ENCODE measurements at regions not wholly inside any gene's neighbourhood (a gene's known extent, or its start where the extent isn't known, plus 50 kb on each side); places are given as distances from the start of the nearest gene placed in this dataset.
A peak's percentile ranks its signal among the peaks of the same experiment; 100 is the strongest.

DNA sequence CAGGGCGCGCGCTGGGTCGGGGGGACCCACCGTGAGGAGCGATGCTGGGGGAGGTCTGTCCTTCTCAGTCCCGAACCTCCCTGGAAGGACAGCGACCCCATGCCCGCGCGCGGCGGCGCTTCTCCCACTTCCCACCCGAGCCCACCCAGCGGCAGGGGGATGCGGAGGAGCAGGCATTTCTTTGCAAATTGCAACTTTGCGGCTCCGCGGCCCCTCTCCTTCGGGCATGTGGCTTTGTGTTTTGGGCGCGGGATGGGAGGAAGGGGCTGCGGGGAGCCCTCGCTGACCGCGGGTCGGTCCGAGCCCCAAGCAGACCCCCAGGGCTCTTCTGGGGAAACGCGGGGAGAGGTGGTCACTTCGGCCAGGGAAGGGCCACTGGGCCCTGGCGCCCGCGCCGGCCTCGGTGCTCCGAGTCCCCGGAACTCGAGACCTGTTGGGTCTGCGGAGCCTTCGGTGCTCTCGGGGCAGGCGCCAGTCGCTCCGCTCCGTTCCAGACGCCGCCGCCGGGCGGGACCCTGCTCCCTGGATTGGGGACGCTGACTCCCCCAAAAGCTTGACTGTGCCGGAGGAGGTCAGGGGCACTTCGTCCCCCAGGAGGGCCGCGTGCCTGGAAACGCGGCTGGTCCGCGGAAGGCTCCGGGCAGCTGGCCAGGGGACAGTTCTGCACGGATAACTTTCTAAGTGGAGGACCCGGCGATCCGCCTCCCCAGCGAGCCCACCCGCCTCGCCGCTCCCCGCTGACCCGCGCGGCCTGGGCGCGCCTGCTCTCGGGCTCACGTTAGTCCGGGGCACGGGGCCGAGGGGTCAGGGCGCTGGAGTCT is 164.2 kb upstream of the DPP6 start:
- Histone ChIP-seq H3K9me3 (no peaks in the 10 kb centered on the region), H3K4me3 (peak overlapping the region; percentile 30 to 42), H3K27me3 (no peaks in the 10 kb centered on the region), H3K4me1 (peaks cover 0 to 3% of the 10 kb centered on the region in 2 donors), H3K27ac (peak overlapping the region; percentile 48 to 51), H3K36me3 (no peaks in the 10 kb centered on the region)
- intact Hi-C loops (cut with DNase I; ENCODE audit: low total_unique reads), result no loop called here
- no peak for TF ChIP-seq POLR2A (IDR thresholded peaks at IDR 0.05)
- TF ChIP-seq, protein P1, sequence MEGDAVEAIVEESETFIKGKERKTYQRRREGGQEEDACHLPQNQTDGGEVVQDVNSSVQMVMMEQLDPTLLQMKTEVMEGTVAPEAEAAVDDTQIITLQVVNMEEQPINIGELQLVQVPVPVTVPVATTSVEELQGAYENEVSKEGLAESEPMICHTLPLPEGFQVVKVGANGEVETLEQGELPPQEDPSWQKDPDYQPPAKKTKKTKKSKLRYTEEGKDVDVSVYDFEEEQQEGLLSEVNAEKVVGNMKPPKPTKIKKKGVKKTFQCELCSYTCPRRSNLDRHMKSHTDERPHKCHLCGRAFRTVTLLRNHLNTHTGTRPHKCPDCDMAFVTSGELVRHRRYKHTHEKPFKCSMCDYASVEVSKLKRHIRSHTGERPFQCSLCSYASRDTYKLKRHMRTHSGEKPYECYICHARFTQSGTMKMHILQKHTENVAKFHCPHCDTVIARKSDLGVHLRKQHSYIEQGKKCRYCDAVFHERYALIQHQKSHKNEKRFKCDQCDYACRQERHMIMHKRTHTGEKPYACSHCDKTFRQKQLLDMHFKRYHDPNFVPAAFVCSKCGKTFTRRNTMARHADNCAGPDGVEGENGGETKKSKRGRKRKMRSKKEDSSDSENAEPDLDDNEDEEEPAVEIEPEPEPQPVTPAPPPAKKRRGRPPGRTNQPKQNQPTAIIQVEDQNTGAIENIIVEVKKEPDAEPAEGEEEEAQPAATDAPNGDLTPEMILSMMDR (IDR thresholded peaks at IDR 0.05), result no peak
- no peak for DNase-seq

DNA sequence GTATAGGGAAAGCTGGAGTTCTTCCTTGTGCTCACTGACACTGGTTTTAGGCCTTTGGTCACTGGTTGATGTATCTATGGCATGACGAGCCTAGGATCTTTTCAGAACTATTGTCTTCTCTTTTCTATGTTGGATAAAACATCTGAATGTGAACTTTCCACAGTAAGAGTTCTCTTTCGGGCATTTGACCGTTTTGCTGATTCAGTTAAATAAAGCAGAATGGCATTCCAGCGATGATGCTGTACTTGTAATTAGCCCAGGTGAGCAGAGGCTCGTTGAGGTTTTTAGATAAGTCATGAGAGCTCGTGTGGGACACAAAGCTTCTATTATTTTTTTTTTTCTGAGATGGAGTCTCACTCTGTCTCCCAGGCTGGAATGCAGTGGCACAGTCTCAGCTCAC is 160.2 kb upstream of the DPP6 start:
- intact Hi-C loops (cut with DNase I; ENCODE audit: low total_unique reads), result no loop called here
- no peak for DNase-seq
- Histone ChIP-seq H3K4me1 (no peaks in the 10 kb centered on the region), H3K27me3 (no peaks in the 10 kb centered on the region), H3K4me3 (no peak overlapping the region), H3K27ac (no peak overlapping the region), H3K9me3 (no peaks in the 10 kb centered on the region), H3K36me3 (no peaks in the 10 kb centered on the region)
- TF ChIP-seq POLR2A (IDR thresholded peaks at IDR 0.05), result no peak
- TF ChIP-seq, protein P1 (IDR thresholded peaks at IDR 0.05), result no peak

DNA sequence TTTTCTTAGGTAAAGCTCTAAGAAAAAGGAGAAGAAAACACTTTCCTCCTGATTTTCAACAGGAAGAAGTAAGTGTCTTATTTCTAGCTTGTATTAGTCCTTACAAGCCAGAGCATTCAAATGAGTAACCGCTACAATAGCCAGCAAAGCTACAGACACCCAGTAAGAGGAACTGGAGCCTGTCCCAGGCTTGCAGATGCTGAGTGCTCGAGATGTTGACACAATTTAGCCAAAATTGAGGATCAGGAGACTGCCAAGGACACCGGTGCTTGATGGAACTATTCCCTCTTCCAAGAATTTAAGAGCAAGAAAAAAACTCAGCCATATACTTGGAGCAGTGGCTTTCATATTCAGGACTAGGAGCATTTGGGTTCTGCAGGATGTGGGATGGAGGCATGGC is 149.3 kb upstream of the DPP6 start:
- Histone ChIP-seq H3K4me1 (no peaks in the 10 kb centered on the region), H3K27me3 (no peaks in the 10 kb centered on the region), H3K4me3 (no peak overlapping the region), H3K9me3 (no peaks in the 10 kb centered on the region), H3K27ac (no peak overlapping the region), H3K36me3 (no peaks in the 10 kb centered on the region)
- no peak for DNase-seq
- intact Hi-C loops (cut with DNase I; ENCODE audit: low total_unique reads), result no loop called here
- TF ChIP-seq POLR2A (IDR thresholded peaks at IDR 0.05), result no peak
- TF ChIP-seq, protein P1 (IDR thresholded peaks at IDR 0.05), result no peak

DNA sequence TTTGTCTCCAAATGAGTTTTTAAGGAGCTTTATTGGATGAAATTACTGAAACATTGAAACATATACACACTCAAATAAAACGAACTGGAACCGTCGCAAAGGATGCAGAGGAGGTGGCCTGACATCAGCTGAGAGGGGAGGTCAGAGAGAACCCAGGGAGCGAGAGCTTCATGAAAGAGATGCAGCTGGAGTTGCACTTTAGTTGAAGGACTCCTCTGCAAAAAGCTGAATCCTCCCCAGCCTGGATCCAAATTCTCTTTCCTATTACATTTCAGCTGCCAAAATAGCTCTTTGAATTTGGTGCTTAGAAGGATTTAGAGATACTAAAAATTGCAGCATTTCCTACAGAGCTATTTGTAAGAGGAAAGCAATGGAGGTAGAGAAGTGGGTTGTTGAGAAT is 140.0 kb upstream of the DPP6 start:
- intact Hi-C loops (cut with DNase I; ENCODE audit: low total_unique reads), result no loop called here
- Histone ChIP-seq H3K36me3 (no peaks in the 10 kb centered on the region), H3K27ac (no peak overlapping the region), H3K4me1 (no peaks in the 10 kb centered on the region), H3K9me3 (no peaks in the 10 kb centered on the region), H3K4me3 (no peak overlapping the region), H3K27me3 (no peaks in the 10 kb centered on the region)
- TF ChIP-seq, protein P1 (IDR thresholded peaks at IDR 0.05), result no peak
- no peak for TF ChIP-seq POLR2A (IDR thresholded peaks at IDR 0.05)
- no peak for DNase-seq

DNA sequence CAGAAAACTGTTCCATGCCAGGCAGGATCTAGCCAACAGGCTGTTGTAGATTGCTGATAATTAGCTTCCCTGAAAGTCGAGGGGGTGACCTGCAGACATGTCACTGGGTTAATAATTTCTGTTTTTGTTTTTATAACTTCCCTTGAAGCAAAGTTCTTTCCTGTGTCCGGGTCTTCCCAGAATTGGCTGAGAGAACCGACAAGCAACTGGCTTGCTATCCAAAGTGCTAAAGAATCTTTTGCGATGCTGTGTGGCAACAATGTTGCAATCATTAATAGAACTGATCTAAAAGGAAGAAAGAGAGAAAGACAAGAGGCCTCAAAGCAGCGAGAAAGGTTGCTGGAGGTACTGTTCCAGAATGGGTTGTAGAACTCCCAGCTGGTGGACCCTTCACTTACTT is 132.1 kb upstream of the DPP6 start:
- no peak overlapping the region for H3K27ac ChIP-seq
- H3K4me3 ChIP-seq, result no peak overlapping the region
- intact Hi-C loops (cut with DNase I; ENCODE audit: low total_unique reads), result no loop called here
- no peaks in the 10 kb centered on the region for H3K4me1 ChIP-seq
- no peaks in the 10 kb centered on the region for H3K27me3 ChIP-seq
- no peak for DNase-seq
- TF ChIP-seq, protein P1 (IDR thresholded peaks at IDR 0.05), result no peak
- TF ChIP-seq POLR2A (IDR thresholded peaks at IDR 0.05), result no peak
- no peaks in the 10 kb centered on the region for H3K9me3 ChIP-seq
- H3K36me3 ChIP-seq, result no peaks in the 10 kb centered on the region
